GM19023 (cell line): ENCODE measurements at regions not wholly inside any gene's neighbourhood (a gene's known extent, or its start where the extent isn't known, plus 50 kb on each side); places are given as distances from the start of the nearest gene placed in this dataset.

Source experiments
- ATAC-seq: cut with Tn5 transposase; IDR thresholded peaks from one replicate; pipeline ENCODE4 v1.9.1; 2021; ENCODE audit warnings: mild to moderate bottlenecking, moderate library complexity; ENCODE audit not compliant: unreplicated experiment

DNA sequence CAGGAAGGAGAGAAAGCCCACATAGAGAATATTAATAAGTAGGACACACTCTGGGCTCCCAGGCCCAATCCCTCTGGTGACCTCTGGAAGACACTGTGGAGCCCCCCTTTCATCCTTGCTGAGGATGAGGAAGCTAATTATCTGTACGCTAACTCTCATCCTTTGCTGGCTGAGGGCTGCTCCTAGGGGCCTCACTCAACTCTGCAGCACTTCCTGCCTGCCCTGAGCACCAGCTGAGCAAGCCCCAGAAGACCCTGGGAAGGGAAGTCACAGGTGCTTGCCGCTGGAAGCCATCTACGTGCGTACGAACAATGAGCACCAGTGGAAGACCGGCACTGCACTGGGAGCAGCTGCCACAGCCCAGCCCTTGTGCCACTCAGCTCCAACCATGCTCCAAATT is 145.8 kb upstream of the CDH5 start:
- no peak for ATAC-seq

DNA sequence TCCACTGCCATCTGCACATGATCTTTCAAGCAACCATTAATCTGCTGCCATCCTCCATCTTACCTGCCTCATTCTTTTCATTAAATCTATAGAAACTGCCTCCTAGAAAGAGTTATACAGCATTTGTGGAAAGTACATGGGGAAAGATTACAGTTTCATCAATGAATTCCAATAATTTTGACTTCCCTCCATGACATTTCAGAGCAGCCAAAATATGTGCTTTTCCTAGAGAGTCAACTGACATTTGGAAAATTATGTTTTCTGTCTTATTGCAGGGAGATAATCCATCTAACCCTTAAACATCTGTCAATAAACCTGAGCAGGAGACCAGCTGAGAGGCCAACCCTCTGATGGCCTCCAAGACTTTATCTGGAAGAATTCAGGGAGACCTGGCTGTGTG is 147.0 kb upstream of the CDH5 start:
- no peak for ATAC-seq

DNA sequence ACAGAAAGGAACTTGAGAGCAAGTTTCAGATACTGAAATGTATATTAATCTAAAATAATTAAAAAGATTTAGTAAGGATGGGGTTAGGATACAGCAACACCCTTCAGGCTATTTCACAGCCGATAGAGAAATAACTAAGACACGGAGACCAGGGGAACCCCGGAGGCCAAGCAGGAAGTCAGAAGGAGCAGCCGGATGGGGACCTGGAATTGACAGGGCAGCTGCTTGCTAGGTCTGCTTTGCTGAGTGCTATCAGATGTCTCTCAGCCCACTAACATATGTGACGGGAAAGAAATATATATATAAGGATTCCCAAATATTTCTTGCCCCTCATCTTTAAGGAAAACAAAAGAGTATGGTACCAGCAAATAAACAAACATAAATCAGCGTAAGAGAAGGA is 154.1 kb upstream of the CDH5 start:
- ATAC-seq, result no peak

DNA sequence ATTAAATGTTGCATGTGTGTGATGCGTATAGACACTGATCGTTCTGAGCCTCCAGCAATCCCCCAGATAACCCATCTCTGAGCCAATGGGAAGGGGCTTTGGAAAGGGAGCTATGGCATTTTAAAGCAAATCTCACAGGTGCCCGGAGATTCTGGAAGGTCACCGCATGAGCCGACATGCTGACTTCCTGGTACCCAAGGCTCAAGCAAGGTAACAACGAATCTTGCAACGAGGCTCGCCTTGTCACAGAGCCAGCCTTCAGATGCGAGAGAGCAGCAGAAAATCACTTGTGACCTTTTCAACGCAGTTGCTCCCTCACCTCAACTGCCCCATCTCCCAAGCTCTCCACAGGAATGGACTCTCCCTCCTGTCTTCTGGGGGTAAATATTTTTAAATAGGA is 154.8 kb upstream of the CDH5 start:
- ATAC-seq, result no peak

DNA sequence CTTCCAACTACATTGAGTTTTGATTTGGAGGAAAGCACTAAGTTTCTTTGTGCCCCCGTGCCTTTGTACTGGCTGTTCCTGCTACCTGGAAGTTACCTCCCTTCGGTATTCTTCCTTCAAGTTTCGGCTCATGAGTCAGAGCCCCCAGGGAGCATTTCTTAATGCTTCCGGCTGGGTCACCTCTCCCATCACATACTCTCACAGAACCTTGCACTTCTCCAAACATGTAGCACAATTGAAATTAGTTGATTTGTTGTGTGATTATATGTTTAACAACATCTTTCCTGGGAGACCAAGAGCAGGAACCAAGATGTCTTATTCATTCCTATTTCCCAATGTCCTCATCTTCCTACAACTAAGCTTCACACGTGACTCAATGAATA is 158.6 kb upstream of the CDH5 start:
- ATAC-seq, result no peak

DNA sequence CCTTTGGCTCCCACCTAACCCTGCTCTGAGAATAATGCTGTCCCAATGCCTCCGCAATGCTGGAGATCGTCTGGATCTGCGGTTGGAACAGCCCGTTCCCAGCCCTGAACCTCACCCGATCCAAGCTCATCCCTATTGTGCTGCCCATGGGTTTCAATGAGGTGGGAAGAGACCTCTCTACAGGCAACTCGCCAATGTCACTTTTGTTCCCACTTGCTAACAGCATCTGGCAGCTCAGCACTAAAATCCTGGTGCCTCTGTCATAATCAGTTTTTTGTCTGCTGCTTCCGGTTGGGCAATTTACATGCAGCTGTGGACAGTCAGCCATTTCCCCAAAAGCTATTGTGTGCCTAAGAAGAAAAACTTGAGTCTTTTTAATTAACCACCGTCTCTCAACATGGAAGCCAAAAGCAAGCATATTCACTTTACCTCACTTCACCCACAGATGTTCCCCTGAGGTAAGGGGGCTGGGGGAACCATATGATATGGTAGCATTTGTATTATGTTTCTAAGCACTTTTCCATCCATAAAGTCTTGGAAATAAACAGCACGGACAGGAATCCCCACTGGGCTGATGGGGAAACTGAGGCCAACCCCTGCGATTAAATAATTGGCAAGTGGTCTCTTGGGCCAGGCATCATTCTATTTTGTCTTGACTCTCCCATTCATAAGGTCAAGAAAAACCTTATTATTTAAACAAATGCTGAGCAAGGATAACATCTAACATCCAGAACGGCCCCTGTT is 159.2 kb upstream of the CDH5 start:
- ATAC-seq, result no peak

DNA sequence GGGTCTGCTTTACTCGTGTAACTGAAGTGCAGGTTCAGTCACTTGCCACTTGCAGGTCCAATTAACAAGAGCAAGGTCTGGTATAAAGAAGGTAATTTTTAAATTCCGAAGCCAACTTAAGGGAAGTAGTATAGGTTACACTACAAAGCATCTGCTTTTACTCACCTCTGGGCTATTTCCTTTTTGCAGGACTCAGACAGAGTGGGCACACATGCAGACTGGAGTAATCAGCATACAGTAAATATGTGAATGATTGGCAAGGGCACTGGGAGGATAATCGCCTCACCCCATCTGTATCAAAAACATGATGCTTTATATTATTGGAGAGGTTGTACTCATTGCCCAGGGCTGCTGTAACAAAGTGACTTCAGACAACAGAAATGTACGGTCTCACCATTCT is 160.1 kb upstream of the CDH5 start:
- ATAC-seq, result no peak

DNA sequence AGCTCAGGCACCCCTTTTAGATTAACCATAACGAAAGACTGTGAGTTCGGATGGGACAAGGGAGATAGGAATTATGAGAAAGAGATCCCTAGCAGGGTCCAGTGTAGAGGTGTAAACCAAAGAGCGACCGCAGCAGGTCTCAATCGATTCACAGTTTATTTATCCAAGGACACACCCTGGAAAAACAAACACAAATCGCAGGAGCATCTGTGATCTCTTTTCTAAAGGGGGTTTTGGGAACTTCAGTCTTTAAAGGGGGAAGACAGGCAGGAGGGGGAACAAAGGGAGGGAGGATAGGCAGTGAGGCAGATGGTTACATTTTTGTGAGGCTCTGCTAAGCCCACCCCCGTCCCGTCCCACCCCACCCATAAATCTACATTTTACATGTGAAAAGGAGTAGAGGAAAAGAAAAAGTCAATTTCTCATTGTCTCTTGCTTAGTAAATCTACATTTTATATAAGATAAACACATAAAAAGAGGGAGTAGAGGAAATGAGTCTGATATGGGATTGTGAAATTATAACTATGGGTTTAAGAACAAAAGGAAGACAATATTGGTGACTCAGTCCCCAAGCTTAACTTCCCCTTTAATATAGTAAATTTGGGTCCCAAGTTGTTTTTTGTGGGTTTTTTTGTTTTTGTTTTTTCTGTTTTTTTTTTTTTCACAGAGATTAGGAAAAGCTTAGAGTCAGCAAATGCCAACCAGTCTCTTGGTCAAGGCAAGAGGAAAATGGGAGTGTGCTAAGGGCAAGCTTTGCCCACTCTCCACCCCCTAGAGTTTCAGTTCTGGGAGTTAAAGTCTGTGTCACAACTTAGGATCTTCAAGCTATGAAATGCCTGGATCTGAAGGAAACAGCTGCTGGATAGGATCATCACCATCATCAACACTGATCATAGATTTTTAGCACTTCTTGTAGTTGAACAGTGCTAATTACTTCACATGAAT is 160.9 kb upstream of the CDH5 start:
- ATAC-seq, result no peak

DNA sequence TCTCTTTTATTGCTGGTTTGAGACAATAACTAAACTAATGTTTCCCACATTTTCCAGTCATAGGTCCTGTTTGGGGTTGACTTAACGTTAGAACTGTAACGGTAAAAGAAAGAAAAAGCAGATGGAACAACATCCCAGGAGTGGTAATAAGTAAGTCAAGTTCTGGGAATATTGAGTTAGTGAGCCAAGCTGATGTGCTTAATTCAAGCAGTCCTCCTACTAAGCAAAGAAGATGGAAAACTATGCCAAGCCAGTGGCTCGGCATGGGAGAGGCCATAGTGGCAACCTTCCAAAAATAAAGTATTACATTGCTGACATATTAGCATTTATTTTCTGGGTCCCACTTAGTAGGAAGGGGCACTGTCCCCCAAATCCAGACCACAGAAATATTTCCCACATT is 161.7 kb upstream of the CDH5 start:
- ATAC-seq, result no peak

DNA sequence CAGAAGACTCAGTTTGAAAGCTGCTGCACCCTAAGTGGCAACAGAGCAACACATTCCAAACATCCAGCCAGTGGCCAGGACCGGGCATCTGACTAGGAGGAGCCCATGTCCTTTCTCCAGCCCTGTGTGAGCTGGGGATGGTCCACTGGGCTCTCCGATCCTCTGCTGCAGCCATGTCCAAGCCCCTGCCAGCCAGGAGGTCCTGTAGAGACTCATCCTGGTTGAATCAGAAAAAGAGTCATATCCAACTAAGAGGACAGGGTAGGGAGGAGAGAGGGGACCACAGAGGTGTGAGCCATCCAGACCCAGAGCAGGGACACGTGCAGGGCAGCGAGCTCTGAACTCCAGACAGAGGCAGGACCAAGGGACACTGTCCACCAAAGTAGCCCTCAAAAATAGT is 163.0 kb upstream of the CDH5 start:
- no peak for ATAC-seq

DNA sequence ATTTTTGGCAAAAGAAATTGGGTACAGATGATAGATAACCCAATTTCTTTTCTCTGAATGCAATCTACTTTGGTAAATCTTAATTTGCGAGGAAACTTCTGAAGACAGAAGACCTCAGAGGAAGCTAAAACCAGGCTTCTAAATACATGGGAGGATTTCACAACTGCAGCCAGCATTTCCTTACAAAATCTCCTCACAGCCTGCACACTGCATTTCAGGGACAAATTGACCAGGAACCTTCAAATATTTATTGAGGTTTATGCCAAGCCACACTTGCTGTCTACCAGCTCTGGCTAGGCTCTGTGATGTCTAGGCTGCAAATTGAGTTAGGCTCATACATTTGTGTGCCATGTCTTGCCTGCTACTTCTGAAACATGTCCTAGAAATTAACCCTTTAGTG is 167.3 kb upstream of the CDH5 start:
- ATAC-seq, result no peak

DNA sequence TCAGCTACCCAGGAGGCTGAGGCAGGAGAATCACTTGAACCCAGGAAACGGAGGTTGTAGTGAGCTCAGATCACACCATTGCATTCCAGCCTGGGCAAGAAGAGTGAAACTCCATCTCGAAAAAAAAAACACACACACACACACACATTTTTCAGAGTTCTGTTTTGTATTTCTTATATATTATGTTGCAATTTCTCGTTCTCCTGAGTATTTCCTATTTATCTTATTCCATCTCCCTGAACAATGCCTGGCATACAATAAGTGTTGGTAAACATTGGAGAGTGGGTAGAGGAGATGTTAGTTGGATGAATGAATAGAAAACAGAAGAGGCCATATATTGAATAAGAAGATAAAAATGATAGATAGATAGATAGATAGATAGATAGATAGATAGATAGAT is 167.8 kb upstream of the CDH5 start:
- ATAC-seq, result no peak

DNA sequence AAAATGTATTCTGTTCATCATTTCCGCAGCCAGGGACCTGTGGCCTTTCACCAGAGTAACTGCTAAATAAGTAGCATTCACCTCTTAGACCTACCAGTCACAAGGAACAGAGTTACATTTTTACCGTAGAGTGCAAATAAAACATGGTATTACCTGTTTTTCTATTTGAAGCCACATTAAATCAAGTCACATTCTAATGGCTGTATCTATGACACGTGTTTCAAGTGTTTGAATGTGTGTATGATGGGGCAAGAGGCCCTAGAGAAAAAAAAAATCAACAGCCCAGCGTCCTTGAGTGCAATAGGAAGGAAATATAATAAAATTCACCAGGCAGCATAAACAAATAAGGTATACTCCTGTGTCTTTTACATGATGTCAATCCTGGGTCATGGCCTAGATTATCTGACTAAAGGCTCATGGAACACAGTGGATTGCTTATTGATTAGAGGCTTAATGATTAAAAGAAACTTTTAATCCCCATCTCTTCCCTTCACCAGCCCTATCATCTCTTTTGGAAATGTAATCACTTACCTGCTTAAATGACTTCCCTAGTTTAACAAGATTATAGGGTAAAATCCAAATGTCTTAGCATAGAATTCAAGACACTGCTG is 168.7 kb upstream of the CDH5 start:
- no peak for ATAC-seq

DNA sequence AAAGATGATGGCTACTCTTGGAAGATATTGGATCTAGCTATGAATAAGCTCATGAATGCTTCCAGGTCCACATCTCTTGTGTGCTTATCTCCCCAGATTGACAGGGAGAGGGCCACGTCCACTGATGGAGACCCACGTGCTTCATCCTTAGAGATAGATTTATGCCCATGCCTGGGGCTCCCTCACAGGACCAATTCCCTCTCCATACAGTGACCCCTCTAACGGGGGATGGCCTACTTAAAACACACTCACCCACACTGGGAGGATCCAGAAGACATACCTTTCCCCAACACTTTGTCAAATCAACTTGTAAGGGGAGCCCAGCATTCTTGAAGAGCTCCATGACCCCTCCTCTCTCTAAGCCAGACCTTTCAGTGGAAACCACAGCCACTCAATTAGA is 169.7 kb upstream of the CDH5 start:
- no peak for ATAC-seq

DNA sequence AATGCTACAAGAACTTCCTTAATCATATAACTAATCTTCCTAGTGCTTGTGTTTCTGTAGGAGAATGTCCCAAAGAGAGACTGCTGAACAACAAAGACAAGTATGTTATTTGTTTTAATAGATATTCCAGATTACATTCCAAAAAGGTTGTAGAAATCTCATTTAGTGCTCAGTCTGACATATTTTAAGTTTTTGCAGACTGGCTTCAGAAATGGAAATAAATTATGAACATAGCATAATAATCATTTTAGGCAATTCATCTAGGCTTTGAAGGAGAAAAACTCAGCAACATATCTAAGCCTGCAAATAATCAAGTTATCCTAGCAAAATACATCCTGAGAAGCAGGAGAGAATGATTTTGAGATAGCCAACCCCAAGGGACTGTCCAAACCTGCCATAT is 171.6 kb upstream of the CDH5 start:
- ATAC-seq, result no peak

DNA sequence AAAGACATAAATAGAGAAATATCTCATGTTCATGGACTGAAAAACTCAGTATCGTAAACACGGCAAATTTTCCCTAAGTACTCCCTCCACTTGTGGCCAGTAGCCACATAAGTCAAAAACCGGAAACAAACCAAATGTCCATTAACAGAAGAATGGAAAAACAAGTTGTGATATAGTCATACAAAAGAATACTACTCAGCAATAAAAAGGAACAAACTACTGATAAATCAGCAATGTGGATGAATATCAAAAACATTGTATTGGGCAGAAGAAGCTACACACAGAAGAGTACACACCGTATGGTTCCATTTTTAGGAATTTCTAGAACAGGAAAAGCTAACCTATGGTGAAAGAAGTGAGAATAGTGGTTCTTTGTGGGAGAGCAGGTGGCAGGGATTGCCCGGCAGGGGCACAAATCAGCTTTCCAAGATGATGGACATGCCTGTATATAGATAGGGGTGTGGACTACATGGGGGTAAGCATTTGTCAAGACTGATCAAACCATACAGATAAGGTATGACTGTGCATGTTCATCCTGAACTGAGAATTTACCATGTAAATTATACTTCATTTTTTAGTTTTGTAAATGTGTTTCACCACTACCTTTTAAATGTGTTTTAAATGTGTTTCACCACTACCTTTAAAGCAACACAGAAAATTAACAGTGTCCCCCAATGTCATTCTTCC is 172.8 kb upstream of the CDH5 start:
- ATAC-seq, result no peak

DNA sequence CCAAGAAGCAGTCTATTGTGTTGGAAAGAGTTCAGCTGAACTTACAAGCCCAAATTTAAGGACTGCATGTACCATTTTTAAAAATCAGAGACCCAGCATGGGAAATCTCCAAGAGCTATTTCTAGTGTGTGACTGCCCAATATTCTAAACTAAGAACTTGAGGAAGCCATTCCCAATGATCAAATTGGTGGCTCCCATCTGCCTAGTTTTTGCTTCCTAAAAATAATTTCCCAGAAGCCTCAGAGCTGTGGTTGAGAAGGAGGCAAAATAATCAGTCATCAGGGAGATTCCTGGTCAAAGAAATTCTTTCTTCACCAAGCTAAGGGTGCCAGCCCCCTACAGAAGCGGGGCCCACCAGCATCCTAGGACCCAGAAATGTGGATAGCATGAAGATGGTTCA is 176.1 kb upstream of the CDH5 start:
- ATAC-seq, result no peak

DNA sequence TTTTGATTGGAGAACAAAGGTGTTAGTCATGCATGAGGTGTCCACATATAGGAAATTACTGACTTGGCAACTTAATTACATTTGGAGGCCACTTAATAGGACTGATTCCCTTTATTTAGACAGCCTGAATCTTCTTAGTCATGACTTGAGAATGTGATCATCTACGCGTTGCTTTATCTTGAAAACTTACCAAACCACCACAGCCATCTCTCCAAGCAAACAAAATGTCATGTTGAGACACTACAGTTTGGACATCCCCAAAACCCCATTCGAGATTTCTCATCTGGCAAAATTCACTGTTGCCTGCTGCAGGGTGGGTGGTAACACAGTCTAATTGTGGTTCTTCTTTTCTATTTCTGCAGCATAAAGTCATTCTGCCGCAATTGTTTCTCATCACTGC is 176.5 kb upstream of the CDH5 start:
- no peak for ATAC-seq

DNA sequence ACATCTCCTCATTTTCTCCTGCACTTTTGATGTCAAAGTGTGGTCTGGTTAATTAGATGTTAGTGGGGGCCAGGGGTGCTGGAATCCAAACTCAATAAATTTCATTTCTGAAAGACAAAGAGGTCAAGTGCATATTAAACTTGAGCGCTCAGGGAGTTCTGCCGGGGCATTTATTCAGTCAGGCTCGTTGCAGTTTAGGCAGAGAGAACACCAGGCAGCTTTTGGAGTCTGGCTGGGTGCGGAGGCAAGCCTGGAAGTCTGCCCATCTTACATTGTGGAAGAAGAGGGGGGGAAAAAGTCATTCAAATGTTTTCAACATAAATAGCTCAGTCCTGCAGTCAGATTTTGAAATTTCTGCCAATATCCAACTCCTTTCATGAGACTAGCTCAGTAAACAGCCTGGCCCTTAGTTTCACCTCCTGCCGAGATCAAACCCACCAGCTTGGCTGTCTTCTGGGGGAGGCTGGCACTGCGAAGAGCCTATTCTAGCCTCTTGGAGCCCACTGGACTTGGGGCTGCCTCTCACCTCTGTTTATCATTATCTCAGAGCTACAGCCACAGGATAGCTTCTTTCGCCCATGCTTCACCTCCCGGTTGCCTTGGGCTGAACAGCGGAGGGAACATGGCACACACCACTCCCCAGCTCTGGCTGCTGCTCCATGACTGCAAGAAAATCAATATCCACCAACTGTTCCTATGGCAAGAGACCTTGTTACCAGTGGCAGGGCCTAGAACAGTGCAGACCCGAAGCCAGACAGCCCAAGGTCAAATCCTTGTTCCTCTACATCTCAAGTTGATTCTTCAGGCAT is 177.4 kb upstream of the CDH5 start:
- no peak for ATAC-seq

DNA sequence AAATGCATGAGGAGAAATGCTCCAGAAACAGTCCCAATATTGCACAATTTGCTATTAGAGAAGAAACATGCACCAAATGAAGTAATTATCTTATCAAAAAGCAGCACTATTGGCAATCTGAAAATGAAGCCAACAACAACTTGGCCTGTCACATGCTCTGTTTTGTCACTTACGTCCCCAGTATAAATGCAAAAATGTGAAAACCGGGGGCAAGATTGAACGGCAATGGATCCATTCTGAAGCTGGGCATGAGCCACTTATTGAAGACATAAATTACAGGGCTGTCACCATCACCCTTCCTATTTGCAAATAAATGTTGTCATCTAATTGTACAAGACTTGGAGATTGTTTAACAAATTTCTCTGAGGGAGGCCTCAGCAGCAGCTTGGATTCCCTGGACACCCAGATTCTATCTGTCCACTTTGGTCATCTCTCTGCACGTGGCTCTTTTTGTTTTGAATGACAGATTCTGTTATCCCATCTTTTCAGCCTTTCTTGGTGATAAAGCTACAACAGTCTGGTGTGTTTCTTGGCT is 180.2 kb upstream of the CDH5 start:
- ATAC-seq, result no peak
